ENCODE measurements at regions not wholly inside any gene's neighbourhood (a gene's known extent, or its start where the extent isn't known, plus 50 kb on each side); places are given as distances from the start of the nearest gene placed in this dataset.

- no peaks in the 10 kb centered on the region for H3K9me3 ChIP-seq (ENCODE audit: severe bottlenecking)
- no peak overlapping the region for H3K27ac ChIP-seq
- no peak for TF ChIP-seq CTCF (IDR thresholded peaks at IDR 0.05; ENCODE audit: low read depth, low read length)
- no peak overlapping the region for H3K4me3 ChIP-seq (ENCODE audit: low read depth, low read length)
- DNase-seq, result no peak
- H3K36me3 ChIP-seq, result no peaks in the 10 kb centered on the region
- no peaks in the 10 kb centered on the region for H3K27me3 ChIP-seq (ENCODE audit: insufficient read depth, low read depth, severe bottlenecking)
Observed at GRCh38 chr5:100273846-100274580, 261.2 kb upstream of the FAM174A start.

- no peaks in the 10 kb centered on the region for H3K36me3 ChIP-seq
- H3K4me3 ChIP-seq (ENCODE audit: low read depth, low read length), result no peak overlapping the region
- no peak for DNase-seq
- no peaks in the 10 kb centered on the region for H3K27me3 ChIP-seq (ENCODE audit: insufficient read depth, low read depth, severe bottlenecking)
- no peak for TF ChIP-seq CTCF (IDR thresholded peaks at IDR 0.05; ENCODE audit: low read depth, low read length)
- no peak overlapping the region for H3K27ac ChIP-seq
- no peaks in the 10 kb centered on the region for H3K9me3 ChIP-seq (ENCODE audit: severe bottlenecking)
Observed at GRCh38 chr5:100270023-100270771, 265.0 kb upstream of the FAM174A start.

GRCh38 chr5:100260968-100261367, 274.2 kb upstream of the FAM174A start:
- no peaks in the 10 kb centered on the region for H3K27me3 ChIP-seq (ENCODE audit: insufficient read depth, low read depth, severe bottlenecking)
- no peaks in the 10 kb centered on the region for H3K36me3 ChIP-seq
- no peak overlapping the region for H3K27ac ChIP-seq
- DNase-seq, result no peak
- H3K4me3 ChIP-seq (ENCODE audit: low read depth, low read length), result no peak overlapping the region
- no peak for TF ChIP-seq CTCF (IDR thresholded peaks at IDR 0.05; ENCODE audit: low read depth, low read length)
- no peaks in the 10 kb centered on the region for H3K9me3 ChIP-seq (ENCODE audit: severe bottlenecking)

- H3K9me3 ChIP-seq (ENCODE audit: severe bottlenecking), result no peaks in the 10 kb centered on the region
- H3K27ac ChIP-seq, result no peak overlapping the region
- no peak overlapping the region for H3K4me3 ChIP-seq (ENCODE audit: low read depth, low read length)
- no peak for TF ChIP-seq CTCF (IDR thresholded peaks at IDR 0.05; ENCODE audit: low read depth, low read length)
- no peaks in the 10 kb centered on the region for H3K27me3 ChIP-seq (ENCODE audit: insufficient read depth, low read depth, severe bottlenecking)
- no peaks in the 10 kb centered on the region for H3K36me3 ChIP-seq
- no peak for DNase-seq
Observed at GRCh38 chr5:100252944-100253343, 282.2 kb upstream of the FAM174A start.

GRCh38 chr5:100252037-100252436, 283.1 kb upstream of the FAM174A start:
- TF ChIP-seq CTCF (IDR thresholded peaks at IDR 0.05; ENCODE audit: low read depth, low read length), result no peak
- Histone ChIP-seq H3K27ac (no peak overlapping the region), H3K36me3 (no peaks in the 10 kb centered on the region), H3K4me3 (ENCODE audit: low read depth, low read length) (no peak overlapping the region), H3K9me3 (ENCODE audit: severe bottlenecking) (no peaks in the 10 kb centered on the region), H3K27me3 (ENCODE audit: insufficient read depth, low read depth, severe bottlenecking) (no peaks in the 10 kb centered on the region)
- DNase-seq, result no peak

Measured in WERI-Rb-1 (cell line).